Ishikawa (cell line): ENCODE measurements at regions not wholly inside any gene's neighbourhood (a gene's known extent, or its start where the extent isn't known, plus 50 kb on each side); places are given as distances from the start of the nearest gene placed in this dataset.

Source experiments
- CEBPB ChIP-seq: IDR thresholded peaks from 2 replicates; pipeline ENCODE4 v1.6.1; 2012
- CREB1 ChIP-seq: IDR thresholded peaks from 2 replicates; pipeline ENCODE4 v1.6.1; 2012; ENCODE audit warnings: low read depth
- EGR1 ChIP-seq: IDR thresholded peaks from 2 replicates; pipeline ENCODE4 v1.6.1; 2012
- EP300 ChIP-seq: IDR thresholded peaks from 2 replicates; pipeline ENCODE4 v1.6.1; 2012; ENCODE audit warnings: borderline replicate concordance
- FOXM1 ChIP-seq: IDR thresholded peaks from 2 replicates; pipeline ENCODE4 v1.6.1; 2012; ENCODE audit warnings: low read depth, borderline replicate concordance
- MAX ChIP-seq: IDR thresholded peaks from 2 replicates; pipeline ENCODE4 v1.6.1; 2012
- NFIC ChIP-seq: IDR thresholded peaks from 2 replicates; pipeline ENCODE4 v1.6.1; 2012
- RAD21 ChIP-seq: IDR thresholded peaks from 2 replicates; pipeline ENCODE4 v1.6.1; 2012; ENCODE audit warnings: low read depth
- REST ChIP-seq: IDR thresholded peaks from 2 replicates; pipeline ENCODE4 v1.6.1; 2012; ENCODE audit warnings: low read depth, mild to moderate bottlenecking
- TAF1 ChIP-seq: IDR thresholded peaks from 2 replicates; pipeline ENCODE4 v1.6.1; 2012; ENCODE audit warnings: low read depth, mild to moderate bottlenecking
- TCF12 ChIP-seq: IDR thresholded peaks from 2 replicates; pipeline ENCODE4 v1.6.1; 2012; ENCODE audit warnings: low read depth
- TEAD4 ChIP-seq: IDR thresholded peaks from 2 replicates; pipeline ENCODE4 v1.6.1; 2012
- USF1 ChIP-seq: IDR thresholded peaks from 2 replicates; pipeline ENCODE4 v1.6.1; 2012
- YY1 ChIP-seq: IDR thresholded peaks from 2 replicates; pipeline ENCODE4 v1.6.1; 2012; ENCODE audit warnings: low read depth
- ZBTB7A ChIP-seq: IDR thresholded peaks from 2 replicates; pipeline ENCODE4 v1.6.1; 2012; ENCODE audit warnings: low read depth

GRCh38 chr2:144943986-144944385 lies 424.1 kb upstream of the ZEB2 start:
- TF ChIP-seq NFIC (no peak), TCF12 (no peak), MAX (no peak), YY1 (no peak), EGR1 (no peak)

GRCh38 chr2:144943293-144943941 lies 423.5 kb upstream of the ZEB2 start:
- TF ChIP-seq REST (no peak), RAD21 (no peak), TEAD4 (no peak), EGR1 (no peak), YY1 (no peak), TCF12 (no peak), USF1 (no peak)

GRCh38 chr2:144942516-144943256 lies 422.8 kb upstream of the ZEB2 start:
- no peak for TF ChIP-seq YY1
- no peak for TF ChIP-seq REST
- TF ChIP-seq ZBTB7A: no peak
- no peak for TF ChIP-seq NFIC
- TF ChIP-seq CEBPB: no peak
- no peak for TF ChIP-seq CREB1
- no peak for TF ChIP-seq TEAD4
- TF ChIP-seq RAD21: no peak
- TF ChIP-seq EGR1: no peak
- no peak for TF ChIP-seq MAX
- no peak for TF ChIP-seq TCF12
- no peak for TF ChIP-seq EP300
- TF ChIP-seq USF1: no peak
- TF ChIP-seq FOXM1: no peak

GRCh38 chr2:144941743-144942488 lies 422.0 kb upstream of the ZEB2 start:
- no peak for TF ChIP-seq NFIC
- TF ChIP-seq YY1: no peak
- no peak for TF ChIP-seq TEAD4
- no peak for TF ChIP-seq EP300
- no peak for TF ChIP-seq CREB1
- no peak for TF ChIP-seq USF1
- TF ChIP-seq TAF1: no peak
- TF ChIP-seq REST: no peak
- no peak for TF ChIP-seq TCF12
- no peak for TF ChIP-seq RAD21
